ENCODE measurements at regions not wholly inside any gene's neighbourhood (a gene's known extent, or its start where the extent isn't known, plus 50 kb on each side); places are given as distances from the start of the nearest gene placed in this dataset.
"Not testable (repeated sequence)": the region's sequence is repeated elsewhere in the genome, so short reads cannot be mapped to it uniquely, and the experiment has no call there.

DNA sequence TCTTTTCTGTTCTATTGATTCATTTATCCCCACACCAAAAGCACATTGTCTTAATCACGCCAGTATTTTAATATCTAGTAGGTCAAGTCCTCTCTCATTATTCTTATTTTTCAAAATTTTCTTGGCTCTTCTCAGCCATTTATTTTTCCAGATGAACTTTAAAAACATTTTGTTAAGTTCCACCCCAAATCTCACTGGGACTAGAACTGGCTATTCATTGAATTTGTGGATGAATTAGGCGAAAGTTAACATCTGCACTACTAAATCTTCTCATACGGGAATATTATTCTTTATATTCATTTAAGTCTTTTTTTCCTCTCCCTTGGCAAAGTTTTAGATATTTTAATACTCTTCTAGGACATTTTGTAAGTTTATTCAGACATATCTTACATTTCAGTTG is 295.2 kb upstream of the MGMT start:
- DNase-seq (ENCODE audit: low spot score) = no peak

- no peak for DNase-seq (ENCODE audit: low spot score)
These were observed 292.6 kb upstream of the MGMT start for GRCh38 chr10:129174232-129175014.

- no peak for DNase-seq (ENCODE audit: low spot score)
These were observed 287.6 kb upstream of the MGMT start for GRCh38 chr10:129179245-129179971.

GRCh38 chr10:129179972-129180678 is 286.9 kb upstream of the MGMT start:
- no peak for DNase-seq (ENCODE audit: low spot score)

GRCh38 chr10:129184196-129184595 is 282.8 kb upstream of the MGMT start:
- DNase-seq (ENCODE audit: low spot score) = no peak

DNA sequence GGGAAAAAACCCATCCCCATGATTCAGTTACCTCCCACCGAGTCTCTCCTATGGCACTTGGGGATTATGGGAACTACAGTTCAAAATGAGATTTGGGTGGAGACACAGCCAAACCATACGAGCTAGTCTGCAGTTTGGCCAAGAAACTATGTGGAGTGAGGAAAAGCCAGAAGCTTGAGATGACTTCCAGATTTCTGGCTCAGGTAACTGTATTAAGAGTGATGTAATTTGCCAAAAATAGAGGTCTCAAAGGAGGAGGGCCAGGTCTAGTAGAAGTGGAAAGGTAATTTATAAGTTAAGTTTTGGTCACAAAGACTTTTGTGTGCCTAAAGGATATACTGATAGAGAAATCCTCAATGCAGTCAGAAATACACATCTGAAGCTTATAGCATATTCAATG is 279.7 kb upstream of the MGMT start:
- no peak for DNase-seq (ENCODE audit: low spot score)

GRCh38 chr10:129191797-129192196 is 275.2 kb upstream of the MGMT start:
- DNase-seq (ENCODE audit: low spot score) = no peak

GRCh38 chr10:129192344-129193128 is 274.5 kb upstream of the MGMT start:
- no peak for DNase-seq (ENCODE audit: low spot score)

DNA sequence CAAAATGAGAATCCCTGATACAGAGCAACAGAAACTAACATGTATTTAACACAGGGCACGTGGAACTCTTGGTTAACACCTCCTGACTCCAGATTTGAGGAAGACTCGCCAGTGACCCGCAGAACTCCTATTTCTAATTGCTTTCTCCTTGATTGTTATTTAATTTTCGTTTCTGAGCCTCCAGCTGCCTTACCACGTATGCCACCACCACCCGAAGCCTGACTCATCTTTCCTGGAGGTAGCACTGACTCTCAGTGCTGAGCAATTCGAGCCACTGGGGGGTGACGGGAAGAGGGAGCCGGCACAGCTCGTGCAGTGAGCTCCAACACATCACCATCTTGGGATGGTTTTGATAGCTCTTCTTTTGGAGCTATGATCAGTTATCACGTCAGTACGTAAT is 273.9 kb upstream of the MGMT start:
- DNase-seq (ENCODE audit: low spot score) = no peak

DNA sequence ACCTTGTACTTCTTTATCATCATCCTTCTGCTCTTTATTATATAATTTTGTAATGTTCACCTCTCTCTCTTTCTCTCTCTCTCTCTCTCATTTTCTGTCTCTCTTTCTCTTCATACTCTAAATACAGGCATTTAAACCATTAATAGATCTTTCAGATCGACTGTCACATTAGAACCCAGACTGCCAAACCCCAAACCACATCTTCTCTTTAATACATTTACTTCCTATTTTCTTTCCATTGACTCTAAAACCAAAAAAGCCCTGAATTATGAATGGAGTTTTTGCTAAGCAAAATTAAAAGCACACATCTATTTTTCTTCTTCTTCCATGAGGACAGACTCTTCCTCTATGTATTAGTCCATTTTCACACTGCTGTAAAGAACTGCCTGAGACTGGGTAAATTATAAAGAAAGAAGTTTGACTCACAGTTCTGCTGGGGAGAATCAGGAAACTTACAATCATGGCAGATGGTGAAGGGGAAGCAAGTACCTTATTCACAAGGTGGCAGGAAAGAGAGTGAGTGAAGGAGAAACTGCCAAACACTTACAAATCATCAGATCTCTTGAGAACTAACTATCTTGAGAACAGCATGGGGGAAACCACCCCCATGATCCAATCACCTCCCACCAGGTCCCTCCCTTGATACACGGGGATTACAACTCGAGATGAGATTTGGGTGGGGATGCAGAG is 272.7 kb upstream of the MGMT start:
- DNase-seq (ENCODE audit: low spot score) = no peak

GRCh38 chr10:129199826-129200225 is 267.2 kb upstream of the MGMT start:
- no peak for DNase-seq (ENCODE audit: low spot score)

- DNase-seq (ENCODE audit: low spot score) = no peak
These were observed 263.2 kb upstream of the MGMT start for GRCh38 chr10:129203819-129204218.

- DNase-seq (ENCODE audit: low spot score) = no peak
These were observed 259.7 kb upstream of the MGMT start for GRCh38 chr10:129207297-129207696.

DNA sequence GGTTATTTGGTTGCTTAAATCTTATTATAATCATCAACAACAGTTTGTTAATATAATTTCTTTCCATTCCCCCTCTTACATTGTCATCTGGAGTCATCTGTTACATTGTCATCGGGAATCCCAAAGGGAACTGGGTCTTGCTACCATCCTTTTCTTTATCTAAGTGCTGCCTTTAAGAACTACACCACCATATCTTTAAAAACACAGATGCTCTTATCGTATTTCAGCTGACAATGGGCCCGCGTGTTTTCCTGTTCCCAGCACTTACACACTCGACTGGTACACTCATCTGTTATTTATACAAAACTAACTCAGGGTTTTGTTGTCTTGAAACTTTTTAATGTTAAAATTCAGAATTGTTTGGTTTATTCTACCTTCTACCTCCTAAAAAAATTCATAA is 256.2 kb upstream of the MGMT start:
- DNase-seq (ENCODE audit: low spot score) = no peak

DNA sequence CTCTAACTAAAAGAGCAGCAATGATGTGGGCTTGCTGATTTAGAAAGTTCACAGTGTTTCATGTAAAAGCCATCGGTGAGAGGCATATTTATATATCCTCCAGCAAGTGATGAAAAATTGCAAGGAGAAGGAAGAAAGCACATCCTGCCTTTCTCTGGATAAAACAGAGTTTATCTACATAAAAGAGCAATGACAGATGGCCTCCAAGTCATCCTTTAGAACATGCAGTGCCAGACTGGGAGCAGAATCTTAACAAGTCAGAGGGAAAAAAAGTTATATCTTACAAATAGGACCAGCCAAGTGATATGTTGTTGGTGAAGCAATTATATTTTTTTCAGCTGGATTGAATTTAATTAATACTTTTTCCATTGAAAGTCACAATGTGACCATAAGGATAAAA is 253.8 kb upstream of the MGMT start:
- DNase-seq (ENCODE audit: low spot score) = no peak

DNA sequence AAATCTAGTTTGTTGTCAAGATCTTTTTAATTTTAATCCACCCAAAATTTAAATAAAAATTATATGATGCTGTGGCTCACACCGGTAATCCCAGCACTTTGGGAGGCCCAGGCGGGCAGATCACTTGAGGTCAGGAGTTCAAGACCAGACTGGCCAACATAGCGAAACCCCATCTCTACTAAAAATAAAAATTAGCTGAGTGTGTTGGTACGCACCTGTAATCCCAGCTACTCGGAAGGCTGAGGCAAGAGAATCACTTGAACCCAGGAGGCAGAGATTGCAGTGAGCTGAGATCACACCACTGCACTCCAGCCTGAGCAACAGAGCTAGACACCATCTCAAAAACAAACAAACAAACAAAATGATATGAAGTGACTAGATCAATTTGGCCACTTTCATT is 253.0 kb upstream of the MGMT start:
- DNase-seq (ENCODE audit: low spot score) = not testable (repeated sequence)

DNA sequence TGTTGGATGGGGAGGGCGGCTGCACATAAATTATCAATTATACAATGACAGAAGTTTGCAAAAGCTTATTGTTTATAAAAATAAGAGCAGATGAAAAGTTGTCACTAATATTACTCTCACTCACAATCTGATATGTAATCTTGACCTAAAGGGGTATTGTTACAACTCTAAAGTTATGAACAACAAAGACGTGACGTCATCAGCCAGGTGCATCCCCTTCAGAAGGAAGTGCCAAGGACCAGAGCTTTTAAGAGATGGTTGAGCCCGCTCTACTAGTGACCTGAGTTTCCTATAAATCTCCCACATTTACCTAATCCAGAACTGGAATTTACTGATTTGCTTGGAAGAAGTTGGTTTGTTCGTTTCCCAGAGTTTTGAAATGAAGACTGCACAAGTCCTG is 247.7 kb upstream of the MGMT start:
- DNase-seq (ENCODE audit: low spot score) = no peak

DNA sequence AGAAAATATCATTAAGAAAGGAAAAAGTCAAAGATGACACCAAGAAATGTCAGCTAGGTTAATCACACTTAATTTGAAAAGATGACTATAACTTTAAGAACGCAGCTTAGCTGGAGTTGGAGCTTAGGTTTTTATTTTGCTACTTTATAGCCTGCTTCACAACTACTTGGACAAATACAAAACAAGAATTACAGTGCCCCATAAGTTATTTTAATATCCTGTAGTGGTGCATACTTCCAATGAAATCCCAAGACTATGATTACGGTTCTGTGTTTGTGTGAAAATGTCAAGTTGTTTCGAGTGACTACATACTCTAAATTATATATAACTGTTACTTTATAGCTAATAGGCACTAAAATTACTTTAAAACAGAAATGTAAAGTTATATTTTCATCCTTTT is 244.6 kb upstream of the MGMT start:
- DNase-seq (ENCODE audit: low spot score) = no peak

GRCh38 chr10:129223363-129223762 is 243.7 kb upstream of the MGMT start:
- DNase-seq (ENCODE audit: low spot score) = no peak

DNA sequence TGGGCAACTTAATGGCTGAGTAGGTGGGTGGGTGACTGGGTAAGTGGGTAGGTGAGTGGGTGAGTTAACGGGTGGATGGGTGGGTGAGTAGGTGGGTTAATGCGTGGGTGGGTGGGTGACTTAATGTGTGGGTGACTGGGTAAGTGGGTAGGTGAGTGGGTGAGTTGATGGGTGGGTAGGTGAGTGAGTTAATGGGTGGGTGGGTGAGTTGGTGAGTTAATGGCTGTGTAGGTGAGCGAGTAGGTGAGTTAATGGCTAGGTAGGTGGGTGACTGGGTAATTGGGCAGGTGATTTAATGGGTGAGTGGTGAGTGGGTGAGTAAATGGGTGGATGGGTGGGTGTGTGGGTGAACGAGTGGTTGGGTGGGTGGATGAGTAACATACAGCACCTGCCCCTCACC is 243.0 kb upstream of the MGMT start:
- no peak for DNase-seq (ENCODE audit: low spot score)

- no peak for DNase-seq (ENCODE audit: low spot score)
These were observed 235.2 kb upstream of the MGMT start for GRCh38 chr10:129231821-129232220.
